Aorta (tissue), 5 donors: ENCODE measurements at regions not wholly inside any gene's neighbourhood (a gene's known extent, or its start where the extent isn't known, plus 50 kb on each side); places are given as distances from the start of the nearest gene placed in this dataset.
"Not testable (repeated sequence)": the region's sequence is repeated elsewhere in the genome, so short reads cannot be mapped to it uniquely, and the experiment has no call there.

Source experiments
- ATAC-seq: fragments of 200-7000 bp; cut with Tn5 transposase; one replicate; pipeline ENCODE4 v1.9.1; 2022; ENCODE audit warnings: moderate library complexity; ENCODE audit not compliant: low FRiP score
- DNase-seq, 2 donors: peaks; one replicate each; pipeline ENCODE4 v3.0.0-alpha.2; 2020
- H3K27ac ChIP-seq, 2 donors: one replicate each; pipeline ENCODE4 v1.5.1; 2013; ENCODE audit warnings: low read length in 2 of 2, mild to moderate bottlenecking in 2 of 2, moderate library complexity in 2 of 2, control low read depth in 1 of 2, inconsistent platforms in 1 of 2, low read depth in 1 of 2
- H3K27me3 ChIP-seq, 2 donors: one replicate each; pipeline ENCODE4 v1.6.1; 2013; ENCODE audit warnings: control low read depth in 1 of 2, low read length in 1 of 2, mild to moderate bottlenecking in 1 of 2, moderate library complexity in 1 of 2; ENCODE audit not compliant: insufficient read depth in 2 of 2, control insufficient read depth in 1 of 2
- H3K36me3 ChIP-seq, 2 donors: one replicate each; pipeline ENCODE4 v1.6.1; 2013; ENCODE audit warnings: control low read depth in 1 of 2, low read length in 1 of 2, mild to moderate bottlenecking in 1 of 2; ENCODE audit not compliant: insufficient read depth in 2 of 2, control insufficient read depth in 1 of 2
- H3K4me1 ChIP-seq, 2 donors: one replicate each; pipeline ENCODE4 v1.6.1; 2013; ENCODE audit warnings: low read length in 2 of 2, control low read depth in 1 of 2, mild to moderate bottlenecking in 1 of 2, moderate library complexity in 1 of 2; ENCODE audit not compliant: insufficient read depth in 2 of 2, control insufficient read depth in 1 of 2
- H3K4me3 ChIP-seq, 2 donors: one replicate each; pipeline ENCODE4 v1.5.1; 2013; ENCODE audit warnings: low read length in 2 of 2, control low read depth in 1 of 2, mild to moderate bottlenecking in 1 of 2
- H3K9me3 ChIP-seq: one replicate; pipeline ENCODE4 v1.6.1; 2013; ENCODE audit warnings: mild to moderate bottlenecking, low read length; ENCODE audit not compliant: control insufficient read depth
- WGBS, 2 donors: extraction: QIAGEN DNeasy Blood & Tissue Kit; methylation state at CpG; one replicate each; pipeline ENCODE4 v1.1.7; 2013; 5-methylcytosine and 5-hydroxymethylcytosine counted together
- intact Hi-C, 2 donors: fragments of 100-400 bp; cut with DNase I; formaldehyde crosslinking; loops; one replicate each; pipeline versions ENCODE4 v1.14.2 to v1.15.0; 2022
- donor health status: healthy with polysubstance abuse.
- donor health status: Bipolar disorder and iron deficiency.
- donor health status: DM: no; HTN: no; CAD: no.
- donor health status: DM: no; HTN: no; CAD: no.
- donor health status: DM: yes; HTN: yes; CAD: no.

- Histone ChIP-seq H3K4me3 (no peak overlapping the region), H3K27ac (no peak overlapping the region), H3K36me3 (no peaks in the 10 kb centered on the region), H3K4me1 (no peaks in the 10 kb centered on the region), H3K27me3 (no peaks in the 10 kb centered on the region), H3K9me3 (no peaks in the 10 kb centered on the region)
- intact Hi-C loops = loop anchor here in 1 of 2 donors (5.0 kb wide), 1 partner anchor 1028 kb away; no protein-coding TSS in a partner anchor
- 85 to 87% methylated on average over 5 of the region's 5 CpGs for WGBS, 2 donors
- ATAC-seq = no peak
- no peak for DNase-seq
Measured at GRCh38 chr16:64088838-64089237, 1033.0 kb downstream of the CDH11 start.

GRCh38 chr16:64085296-64085695 lies 1036.6 kb downstream of the CDH11 start:
- H3K4me3 ChIP-seq = no peak overlapping the region
- H3K9me3 ChIP-seq = no peaks in the 10 kb centered on the region
- DNase-seq (no peak), ATAC-seq (no peak)
- H3K4me1 ChIP-seq = no peaks in the 10 kb centered on the region
- H3K36me3 ChIP-seq = no peaks in the 10 kb centered on the region
- H3K27ac ChIP-seq = no peak overlapping the region
- intact Hi-C loops = loop anchor here in 1 of 2 donors (5.0 kb wide), 1 partner anchor 1032 kb away; no protein-coding TSS in a partner anchor
- WGBS, 2 donors = 68 to 74% methylated on average over 4 of the region's 4 CpGs
- H3K27me3 ChIP-seq = no peaks in the 10 kb centered on the region

- no peak for ATAC-seq
- DNase-seq = no peak
- 82 to 89% methylated on average over 3 of the region's 3 CpGs for WGBS, 2 donors
- H3K36me3 ChIP-seq = no peaks in the 10 kb centered on the region
- no peak overlapping the region for H3K4me3 ChIP-seq
- intact Hi-C loops = loop anchor here in 1 of 2 donors (5.0 kb wide), 1 partner anchor 1033 kb away; no protein-coding TSS in a partner anchor
- no peaks in the 10 kb centered on the region for H3K9me3 ChIP-seq
- H3K27ac ChIP-seq = no peak overlapping the region
- no peaks in the 10 kb centered on the region for H3K4me1 ChIP-seq
- H3K27me3 ChIP-seq = no peaks in the 10 kb centered on the region
Measured at GRCh38 chr16:64084706-64085105, 1037.2 kb downstream of the CDH11 start.

- intact Hi-C loops = no loop called here
- H3K27me3 ChIP-seq = no peaks in the 10 kb centered on the region
- H3K36me3 ChIP-seq = no peaks in the 10 kb centered on the region
- WGBS, 2 donors = 74 to 84% methylated on average over 4 of the region's 4 CpGs
- no peaks in the 10 kb centered on the region for H3K9me3 ChIP-seq
- no peak overlapping the region for H3K4me3 ChIP-seq
- H3K27ac ChIP-seq = no peak overlapping the region
- no peak for ATAC-seq
- H3K4me1 ChIP-seq = no peaks in the 10 kb centered on the region
- DNase-seq = no peak
Measured at GRCh38 chr16:64083428-64084129, 1038.3 kb downstream of the CDH11 start.

GRCh38 chr16:64077242-64077641 lies 1044.6 kb downstream of the CDH11 start:
- Histone ChIP-seq H3K9me3 (no peaks in the 10 kb centered on the region), H3K27me3 (no peaks in the 10 kb centered on the region), H3K27ac (no peak overlapping the region), H3K4me3 (no peak overlapping the region), H3K4me1 (no peaks in the 10 kb centered on the region), H3K36me3 (no peaks in the 10 kb centered on the region)
- intact Hi-C loops = no loop called here
- ATAC-seq = no peak
- 92 to 94% methylated on average over 2 of the region's 2 CpGs for WGBS, 2 donors
- DNase-seq = no peak

GRCh38 chr16:64074706-64075105 lies 1047.2 kb downstream of the CDH11 start:
- intact Hi-C loops = no loop called here
- ATAC-seq = no peak
- no peak for DNase-seq
- no peaks in the 10 kb centered on the region for H3K27me3 ChIP-seq
- no peak overlapping the region for H3K27ac ChIP-seq
- H3K36me3 ChIP-seq = no peaks in the 10 kb centered on the region
- H3K4me1 ChIP-seq = no peaks in the 10 kb centered on the region
- no peak overlapping the region for H3K4me3 ChIP-seq
- H3K9me3 ChIP-seq = no peaks in the 10 kb centered on the region
- 39 to 41% methylated on average over 3 of the region's 3 CpGs for WGBS, 2 donors

- ATAC-seq, H3K27me3 ChIP-seq, H3K4me3 ChIP-seq, H3K36me3 ChIP-seq, DNase-seq, H3K9me3 ChIP-seq, H3K4me1 ChIP-seq, H3K27ac ChIP-seq, intact Hi-C loops: not testable (repeated sequence)
- 96 to 98% methylated on average over 26 to 34 of the region's 34 CpGs for WGBS, 2 donors
Measured at GRCh38 chr16:64072131-64072730, 1049.6 kb downstream of the CDH11 start.

- H3K4me1 ChIP-seq = no peaks in the 10 kb centered on the region
- WGBS, 2 donors = 78 to 89% methylated on average over 1 of the region's 1 CpG
- no peak for DNase-seq
- no peak overlapping the region for H3K4me3 ChIP-seq
- H3K36me3 ChIP-seq = no peaks in the 10 kb centered on the region
- H3K9me3 ChIP-seq = no peaks in the 10 kb centered on the region
- ATAC-seq = no peak
- H3K27me3 ChIP-seq = no peaks in the 10 kb centered on the region
- intact Hi-C loops = no loop called here
- no peak overlapping the region for H3K27ac ChIP-seq
Measured at GRCh38 chr16:64065523-64065922, 1056.3 kb downstream of the CDH11 start.

GRCh38 chr16:64061621-64062020 lies 1060.2 kb downstream of the CDH11 start:
- H3K4me1 ChIP-seq = no peaks in the 10 kb centered on the region
- H3K36me3 ChIP-seq = no peaks in the 10 kb centered on the region
- WGBS, 2 donors = 57 to 65% methylated on average over 1 of the region's 1 CpG
- H3K4me3 ChIP-seq = no peak overlapping the region
- intact Hi-C loops = no loop called here
- ATAC-seq (no peak), DNase-seq (no peak)
- no peaks in the 10 kb centered on the region for H3K27me3 ChIP-seq
- no peaks in the 10 kb centered on the region for H3K9me3 ChIP-seq
- H3K27ac ChIP-seq = no peak overlapping the region
